GM19438 (cell line): ENCODE measurements at regions not wholly inside any gene's neighbourhood (a gene's known extent, or its start where the extent isn't known, plus 50 kb on each side); places are given as distances from the start of the nearest gene placed in this dataset.

ENCODE experiments used
- ATAC-seq: cut with Tn5 transposase; IDR thresholded peaks from one replicate; pipeline ENCODE4 v1.9.1; 2021; ENCODE audit warnings: low read depth; ENCODE audit not compliant: unreplicated experiment

DNA sequence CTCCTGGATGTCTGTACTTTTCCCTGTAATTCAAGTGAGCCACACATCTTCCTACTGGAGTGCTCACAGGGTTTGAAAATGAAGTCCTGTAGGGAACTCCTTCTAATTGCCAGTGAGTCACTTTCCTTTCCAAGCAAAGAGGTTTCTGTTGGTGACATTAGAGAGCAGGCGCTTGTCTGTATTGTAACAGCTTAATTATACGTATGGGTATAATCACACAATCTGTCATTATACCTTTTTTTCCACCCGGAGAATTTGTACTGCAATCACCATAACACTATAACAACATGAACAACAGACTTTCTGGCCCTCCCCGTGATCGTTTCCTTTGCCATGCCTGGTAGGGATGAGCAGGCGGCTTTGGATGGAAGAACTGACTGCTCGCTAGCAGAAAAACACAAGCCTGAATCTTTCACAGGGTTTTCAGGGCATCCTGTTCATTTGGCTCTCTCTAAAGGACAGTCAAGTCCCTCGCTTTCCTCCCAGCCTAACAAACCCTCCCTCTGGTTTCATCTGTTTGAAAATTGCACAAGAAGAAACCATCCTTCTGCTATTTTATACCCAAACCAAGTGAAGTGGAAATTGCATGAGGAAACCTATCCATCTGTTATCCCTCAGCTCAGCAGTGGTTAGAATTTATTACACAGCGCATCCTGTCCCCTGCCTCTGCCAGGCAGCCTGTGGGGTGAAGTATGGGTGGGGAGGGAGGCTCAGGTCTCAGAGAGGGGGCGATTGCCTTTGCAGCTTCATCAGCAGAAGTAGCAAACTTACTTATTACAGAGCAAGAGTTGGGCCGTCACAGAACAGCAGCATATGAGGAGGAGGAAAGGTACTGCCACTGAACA is 307.0 kb upstream of the TLE4 start:
- ATAC-seq: no peak

DNA sequence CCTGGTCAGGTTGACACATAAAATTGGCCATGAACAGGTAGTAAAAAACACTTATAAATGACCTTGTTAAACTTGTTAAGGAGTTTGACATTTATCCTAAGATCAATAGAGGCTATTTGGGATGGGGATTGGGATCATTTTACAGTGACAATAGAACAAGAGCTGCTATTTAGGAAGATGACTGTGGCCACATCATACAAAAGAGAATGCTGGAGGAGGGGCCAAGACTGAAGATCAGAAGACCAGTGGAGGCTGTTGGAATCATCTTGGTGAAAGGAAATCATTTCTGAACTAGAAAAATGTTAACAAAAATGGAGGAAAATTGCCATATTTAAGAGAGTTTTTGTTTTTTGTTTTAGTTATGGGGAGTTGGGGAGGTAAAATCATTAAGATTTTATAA is 304.8 kb upstream of the TLE4 start:
- no peak for ATAC-seq

DNA sequence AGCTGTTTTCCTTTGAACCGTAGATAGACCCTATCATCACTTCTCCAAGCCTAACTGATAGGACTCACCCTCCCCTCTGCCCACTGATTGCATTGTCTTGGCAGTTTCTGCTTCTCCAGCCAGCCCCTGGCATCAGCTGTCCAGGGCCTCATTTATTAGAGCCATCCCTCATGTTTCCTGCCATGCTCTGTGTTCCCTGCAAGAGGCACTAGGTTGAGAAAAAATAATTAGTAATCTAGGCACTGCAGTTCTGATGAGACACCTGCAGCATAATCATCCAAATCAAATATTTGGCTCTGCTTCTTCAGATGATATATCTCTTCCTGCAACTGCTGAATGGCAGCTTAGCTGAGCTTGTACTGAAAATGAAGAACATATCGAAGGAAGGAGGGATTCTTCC is 303.0 kb upstream of the TLE4 start:
- ATAC-seq: no peak

DNA sequence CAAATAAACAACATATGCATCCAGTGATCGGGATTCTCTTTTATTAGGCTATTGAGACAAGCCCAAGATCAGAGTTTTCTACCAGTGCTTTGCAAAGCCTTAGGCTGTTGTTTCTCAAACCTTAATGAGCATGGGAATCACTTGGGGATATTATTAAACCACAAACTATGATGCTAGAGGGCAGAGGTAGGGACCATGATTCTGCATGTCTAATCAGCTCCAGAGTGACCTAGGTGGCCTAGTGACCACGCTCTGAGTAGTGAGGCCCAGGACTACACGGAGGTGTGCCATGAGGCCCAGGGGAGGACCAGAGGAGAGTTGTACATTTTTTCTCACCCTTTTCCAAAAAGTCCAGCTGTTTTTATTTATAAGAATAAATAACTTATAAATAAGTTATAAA is 298.5 kb upstream of the TLE4 start:
- ATAC-seq: no peak

DNA sequence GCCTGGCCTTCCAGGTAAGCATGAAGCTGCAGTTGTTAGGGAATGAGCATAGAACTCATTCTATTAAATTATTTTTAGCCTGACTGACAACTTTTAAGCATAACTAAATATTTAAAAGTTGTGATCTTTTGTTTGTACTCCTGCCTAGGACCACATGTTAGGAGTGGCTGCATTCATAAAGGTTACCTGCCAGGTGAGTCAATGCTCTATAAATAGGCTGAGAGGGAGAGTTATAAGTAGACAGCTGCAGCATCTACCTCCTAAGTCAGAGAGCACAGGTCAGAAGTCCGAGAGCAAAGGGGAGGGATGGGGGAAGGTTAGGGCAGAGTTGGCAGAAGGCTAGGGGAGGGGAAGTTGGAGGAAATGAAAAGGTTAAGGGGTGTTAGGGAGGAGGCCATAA is 292.4 kb upstream of the TLE4 start:
- no peak for ATAC-seq

DNA sequence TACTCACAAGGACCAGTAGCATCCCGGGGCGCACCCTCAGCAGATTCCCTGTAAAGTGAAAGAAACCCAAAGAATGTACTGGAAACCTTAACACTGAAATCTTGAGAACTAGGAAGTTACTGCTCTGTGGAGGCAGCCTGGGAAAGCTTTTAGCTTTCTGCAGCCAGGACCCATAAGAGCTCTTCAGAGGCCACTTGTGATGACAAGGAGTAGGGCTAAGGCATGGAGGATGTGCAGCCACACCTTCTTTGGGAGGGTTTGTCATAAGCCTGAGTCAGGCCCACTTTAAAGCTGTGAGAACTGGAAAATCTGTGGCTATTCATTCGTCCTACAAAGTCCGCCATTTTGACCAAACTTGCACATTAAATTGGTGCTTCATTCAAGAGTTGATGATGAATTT is 291.1 kb upstream of the TLE4 start:
- no peak for ATAC-seq

DNA sequence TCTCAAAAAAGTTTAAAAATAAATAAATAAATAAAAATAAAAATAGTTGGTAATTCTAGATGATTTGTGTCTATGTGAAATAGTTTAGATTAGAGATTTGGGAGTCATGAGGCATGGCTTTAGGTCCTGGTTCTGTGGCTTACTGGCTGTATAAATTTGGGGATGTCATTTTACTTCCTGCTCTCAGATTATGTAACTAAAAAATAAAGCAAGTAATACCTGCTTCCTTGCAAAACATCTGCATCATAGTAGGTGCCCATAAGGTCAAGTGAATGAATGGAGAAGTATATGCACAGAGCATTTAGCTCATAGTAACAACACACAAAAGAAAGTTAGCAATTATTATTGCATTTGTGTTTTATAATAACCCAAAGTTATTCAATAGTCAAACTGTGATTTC is 287.7 kb upstream of the TLE4 start:
- ATAC-seq: no peak

DNA sequence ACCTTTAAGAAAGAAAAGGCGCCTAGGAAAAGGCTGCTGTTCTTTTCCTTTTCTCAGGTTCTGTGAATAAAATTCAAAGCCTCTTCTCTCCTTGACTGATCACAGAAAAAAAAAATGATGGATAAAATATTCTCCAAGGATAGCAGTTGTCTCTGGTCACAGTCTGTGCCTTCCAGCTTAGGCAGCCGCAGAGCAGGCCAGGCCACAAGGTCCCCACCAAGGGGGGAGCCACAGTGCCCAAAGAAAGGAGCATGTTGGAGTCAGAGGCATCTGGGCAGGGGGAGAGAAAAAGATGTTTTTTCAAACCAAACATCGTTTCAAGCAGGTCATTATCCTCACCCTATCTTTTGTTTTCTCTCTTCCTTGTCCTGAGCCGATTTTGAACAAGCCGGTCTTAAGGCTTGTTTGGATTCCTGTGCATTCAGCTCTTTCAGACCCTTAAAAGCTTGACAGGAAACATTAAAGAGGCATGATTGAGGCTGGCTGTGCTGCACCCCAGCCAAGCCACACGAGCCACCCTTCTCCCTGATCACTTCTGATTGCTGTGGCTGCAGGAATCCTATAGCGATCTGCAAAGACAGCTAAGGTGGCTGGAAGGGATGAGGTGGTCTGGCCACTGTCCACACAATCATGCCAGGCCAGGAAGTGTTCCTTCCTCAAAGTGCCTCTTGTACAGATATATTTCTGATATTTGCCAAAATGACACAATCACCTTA is 284.6 kb upstream of the TLE4 start:
- no peak for ATAC-seq

DNA sequence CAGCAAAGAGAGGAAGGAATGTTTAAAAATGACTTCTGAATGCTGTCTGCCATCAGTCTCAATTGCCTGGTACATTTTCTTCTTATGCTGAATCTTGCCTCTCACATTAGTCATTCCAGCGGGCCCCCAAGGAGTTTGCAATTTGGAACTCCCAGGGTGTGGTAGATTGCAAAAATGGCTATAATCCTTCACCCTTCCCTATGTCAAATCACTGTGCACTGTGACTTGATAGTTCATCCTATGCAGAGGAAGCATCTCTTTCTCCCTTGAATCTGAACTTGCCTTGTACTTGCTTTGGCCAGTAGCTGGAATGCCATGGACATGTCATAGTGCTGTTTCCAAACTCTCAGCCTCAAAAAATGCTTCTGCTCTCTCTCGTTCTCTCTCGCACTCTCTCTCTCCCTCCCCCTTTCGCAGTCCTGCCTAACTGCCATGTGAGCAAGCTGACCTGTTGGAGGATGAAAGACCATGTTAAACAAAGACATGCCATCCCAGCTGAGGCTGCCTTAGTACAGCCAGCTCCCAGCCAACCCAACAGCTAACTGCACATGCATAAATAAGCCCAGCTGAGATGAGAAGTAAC is 284.0 kb upstream of the TLE4 start:
- no peak for ATAC-seq

DNA sequence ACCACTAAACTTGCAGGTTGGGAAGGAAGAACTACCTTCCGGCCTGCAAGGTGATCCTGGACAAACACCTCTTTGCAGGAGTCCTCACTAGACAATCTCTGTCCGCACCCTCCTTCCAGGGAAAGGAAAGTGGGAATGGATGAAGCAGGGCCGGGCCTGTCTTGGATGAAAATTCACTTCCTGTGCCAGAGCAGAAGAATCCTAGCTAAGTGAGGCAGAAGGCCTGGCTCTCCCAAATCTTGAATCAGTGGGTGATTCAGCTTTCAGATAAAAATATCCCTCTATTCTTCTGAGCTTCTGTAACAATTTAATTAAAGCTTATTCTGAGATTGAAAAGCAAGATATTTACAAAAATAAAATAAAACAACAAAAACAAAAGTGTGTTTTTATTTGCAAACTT is 281.9 kb upstream of the TLE4 start:
- ATAC-seq: no peak

DNA sequence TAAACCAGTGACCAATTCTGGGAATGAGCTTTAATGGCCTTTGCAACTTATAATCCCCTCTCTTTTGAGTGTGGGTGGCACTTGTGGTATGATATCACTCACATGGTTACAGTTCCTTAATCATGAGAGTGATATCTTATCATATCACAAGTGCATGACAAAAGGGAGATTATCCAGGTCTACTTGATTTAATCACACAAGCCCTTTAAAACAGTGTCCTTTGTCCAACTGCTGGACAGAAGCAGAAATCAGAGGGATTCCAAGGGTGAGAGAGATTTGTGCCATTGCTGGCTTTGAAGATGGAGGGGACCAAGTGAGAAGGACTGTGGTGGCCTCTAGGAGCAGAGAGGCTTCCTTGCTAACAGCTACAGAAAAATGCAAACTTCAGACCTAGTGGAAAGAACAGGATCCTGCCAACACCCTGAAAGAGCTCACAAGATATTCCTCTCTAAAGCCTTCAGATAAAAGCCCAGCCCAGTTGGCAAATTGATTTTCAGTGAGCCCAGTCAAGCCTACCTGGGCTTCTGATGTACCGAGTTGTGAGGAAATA is 279.0 kb upstream of the TLE4 start:
- ATAC-seq: no peak

DNA sequence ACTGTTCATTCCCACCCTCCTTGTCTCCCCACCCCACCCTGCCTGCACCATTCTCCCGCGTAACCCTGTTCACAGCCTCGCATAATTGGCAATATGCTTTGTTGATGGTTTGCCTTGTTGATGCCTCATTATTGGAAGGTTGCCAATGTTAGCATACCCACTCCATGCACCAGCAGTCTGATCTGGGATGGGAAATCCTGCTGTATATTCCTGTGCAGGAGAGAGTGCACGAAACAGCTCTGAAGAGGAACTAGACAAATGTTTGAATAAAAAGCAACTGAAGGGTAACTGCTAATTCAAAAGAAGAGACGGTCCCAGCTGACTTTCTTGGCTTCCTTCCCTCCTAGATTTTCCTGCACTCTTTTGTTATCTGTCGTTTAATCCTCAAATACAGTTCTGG is 271.7 kb upstream of the TLE4 start:
- no peak for ATAC-seq

DNA sequence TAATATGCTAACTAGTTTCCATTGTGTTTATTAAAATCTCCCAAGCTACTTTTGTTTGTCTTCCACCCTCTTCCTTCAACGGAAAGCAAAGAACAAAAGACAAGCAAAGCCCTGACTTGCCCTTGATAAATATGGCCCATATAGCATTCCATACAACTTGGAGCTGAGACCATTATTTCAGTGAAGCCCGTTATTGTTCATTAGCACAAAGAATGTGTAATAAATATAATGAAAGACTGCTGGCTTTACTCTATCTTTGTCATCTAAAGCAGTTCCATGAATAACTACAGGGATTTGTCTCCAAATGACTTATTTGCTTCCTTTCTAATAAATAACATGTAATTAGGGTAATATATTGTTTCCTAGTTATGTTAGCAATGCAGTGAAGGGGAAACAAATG is 270.7 kb upstream of the TLE4 start:
- no peak for ATAC-seq

DNA sequence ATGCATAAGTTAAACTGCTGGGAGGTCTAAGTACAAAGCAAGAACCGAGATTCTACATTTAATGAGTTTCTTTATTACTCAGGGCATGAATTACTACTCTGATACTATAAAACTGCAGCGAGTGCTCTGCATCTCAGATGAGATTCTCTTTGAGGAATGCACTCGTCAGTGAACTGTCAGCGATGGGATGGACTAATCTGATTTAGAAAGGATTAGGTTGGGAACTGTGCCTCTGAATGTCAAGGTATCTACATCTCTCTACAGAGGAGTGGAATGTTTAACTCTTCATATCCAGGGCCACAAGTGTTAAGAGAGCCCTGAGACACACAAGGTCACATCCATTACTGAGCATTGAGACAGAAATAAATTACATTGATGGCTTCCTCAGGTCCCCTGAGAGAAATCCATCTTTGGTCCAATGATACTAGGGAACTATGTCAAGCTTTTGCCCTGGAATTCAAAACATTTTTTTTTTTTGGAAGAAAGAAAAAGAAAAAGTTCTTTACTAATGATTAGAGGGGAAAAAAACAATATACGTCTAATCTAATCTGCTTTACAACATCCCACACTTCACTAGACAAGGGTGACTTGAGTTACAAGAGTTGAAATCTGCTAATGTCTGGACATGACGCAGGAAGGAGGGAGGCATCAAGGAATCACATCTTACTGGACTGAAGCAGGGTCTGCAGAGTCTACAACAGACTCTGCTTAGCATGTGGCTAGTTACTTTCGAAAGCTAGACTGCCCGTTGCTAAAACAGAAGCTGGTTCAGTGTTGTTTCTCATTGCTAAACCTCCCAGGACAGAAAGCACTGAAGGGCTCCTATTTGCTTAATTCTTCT is 270.0 kb upstream of the TLE4 start:
- ATAC-seq: no peak

DNA sequence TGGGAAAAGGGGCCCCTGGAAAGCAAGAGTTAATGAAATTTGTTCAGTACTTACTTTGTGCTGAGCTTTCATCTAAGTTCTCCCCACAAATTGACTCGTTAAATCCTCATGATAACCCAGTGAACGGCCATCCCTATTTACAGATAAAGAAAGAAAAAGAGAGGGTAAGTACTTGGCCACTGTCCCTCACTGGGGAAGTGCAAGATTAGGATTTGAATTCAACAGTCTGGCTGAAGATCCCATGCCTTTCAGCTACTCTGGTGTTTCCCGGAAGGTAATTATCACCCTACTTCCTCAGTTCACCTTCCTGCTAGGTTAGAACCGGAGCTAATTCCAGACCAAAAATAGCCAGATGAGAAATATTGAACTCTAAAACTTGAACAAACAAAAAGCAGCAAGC is 269.2 kb upstream of the TLE4 start:
- ATAC-seq: no peak

DNA sequence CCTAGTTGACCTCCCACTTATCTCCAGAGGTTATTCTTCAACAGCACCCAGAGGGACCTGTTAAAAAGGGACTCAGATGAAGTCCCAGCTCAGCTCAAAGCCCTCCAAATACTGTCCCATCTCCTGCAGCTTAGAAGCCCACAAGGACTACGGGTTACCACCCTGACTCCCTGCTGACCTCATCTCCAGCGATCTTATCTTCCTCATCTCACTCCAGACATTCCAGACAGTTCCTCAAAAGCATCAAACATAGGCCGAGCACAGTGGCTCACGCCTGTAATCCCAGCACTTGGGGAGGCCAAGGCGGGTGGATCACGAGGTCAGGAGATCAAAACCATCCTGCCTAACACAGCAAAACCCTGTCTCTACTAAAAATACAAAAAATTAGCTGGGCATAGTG is 263.8 kb upstream of the TLE4 start:
- ATAC-seq: no peak

DNA sequence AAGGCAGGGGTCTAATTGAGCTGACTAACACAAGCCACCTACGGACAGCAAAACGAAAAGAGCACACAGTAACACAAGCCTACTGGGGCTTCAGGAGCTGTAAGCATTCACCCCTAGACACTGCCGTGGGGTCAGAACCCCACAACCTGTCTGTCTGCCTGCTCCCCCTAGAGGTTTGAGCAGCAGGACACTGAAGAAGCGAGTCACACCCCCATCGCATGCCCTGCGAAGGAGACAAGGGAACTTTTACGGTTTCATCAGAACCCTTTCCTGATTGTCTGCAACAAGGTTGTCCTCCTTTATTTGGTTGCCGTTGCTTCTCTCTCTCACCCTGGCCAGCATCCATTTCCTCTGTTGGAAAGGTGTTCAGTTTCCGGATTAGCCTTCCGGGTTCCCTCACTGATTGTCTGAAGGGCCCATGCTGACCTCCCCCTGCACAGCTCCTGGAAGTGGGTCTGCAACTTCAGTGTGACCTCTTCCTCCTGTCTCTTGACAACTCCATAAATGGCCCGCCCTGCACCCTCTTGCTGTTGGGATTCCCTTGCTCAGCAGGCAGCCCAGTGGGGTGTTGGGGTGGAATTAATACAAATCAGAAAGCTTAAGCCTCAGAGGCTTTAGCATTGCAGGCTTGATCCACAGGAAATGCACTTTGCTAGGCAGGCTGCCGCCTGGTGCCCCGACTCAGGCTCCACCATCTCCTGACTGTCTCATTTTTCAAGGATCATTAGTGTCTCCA is 258.9 kb upstream of the TLE4 start:
- ATAC-seq: no peak

DNA sequence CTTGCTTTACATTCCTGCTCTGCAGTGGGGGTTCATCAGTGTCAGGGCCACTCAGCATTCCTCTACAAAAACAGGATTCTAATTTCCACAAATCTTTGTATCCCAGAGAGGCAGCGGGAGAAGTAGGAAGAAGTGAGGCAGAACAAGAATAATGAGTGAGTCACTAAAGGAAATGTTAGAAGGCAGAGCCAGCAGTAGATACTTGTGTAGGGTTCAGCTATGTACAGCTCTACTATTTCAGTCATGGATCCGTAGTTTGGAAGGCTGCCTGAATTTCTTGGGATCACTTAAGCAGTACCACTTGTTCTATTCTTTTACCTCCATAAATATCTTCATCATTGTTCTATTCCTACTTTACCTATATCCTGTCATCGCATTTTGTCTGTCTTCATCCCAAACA is 246.3 kb upstream of the TLE4 start:
- no peak for ATAC-seq

DNA sequence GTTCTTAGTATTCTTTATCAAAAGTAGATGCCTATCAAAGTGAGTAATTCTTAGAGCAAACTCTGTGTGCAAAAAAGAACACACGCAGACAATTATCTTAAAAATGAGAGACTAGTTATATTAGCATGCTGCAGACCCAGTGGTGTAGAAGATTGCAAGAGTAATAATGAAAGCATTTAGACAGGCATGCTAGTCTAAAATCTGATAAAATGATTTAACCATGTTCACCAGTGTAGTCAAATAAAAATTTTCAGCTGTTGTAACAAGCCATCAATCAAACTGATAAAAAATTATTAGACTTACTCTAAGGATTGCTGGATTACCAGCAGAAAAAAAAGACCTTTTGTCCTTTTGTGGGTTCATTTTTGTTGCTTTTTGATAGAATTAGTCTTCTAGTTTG is 241.9 kb upstream of the TLE4 start:
- ATAC-seq: no peak

DNA sequence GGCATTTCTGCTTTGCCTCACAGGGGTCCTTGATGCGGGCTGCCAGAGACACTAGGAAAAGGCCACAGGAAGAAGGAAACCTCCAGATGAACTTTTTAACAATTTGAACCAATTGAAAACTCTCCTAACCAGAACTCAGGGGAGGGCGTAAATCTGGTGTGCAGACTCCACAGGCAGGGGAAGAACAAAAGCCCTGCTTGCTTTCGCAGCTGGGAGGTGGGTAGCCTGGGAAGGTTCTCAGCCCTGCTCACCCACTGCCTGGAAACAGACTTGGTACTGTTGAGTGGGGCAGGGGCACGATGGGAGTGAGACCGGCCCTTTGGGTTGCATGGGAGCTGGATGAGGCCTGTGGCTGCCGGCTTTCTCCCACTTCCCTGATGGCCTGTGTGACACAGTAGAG is 237.8 kb upstream of the TLE4 start:
- ATAC-seq: no peak
